ENCODE measurements at regions not wholly inside any gene's neighbourhood (a gene's known extent, or its start where the extent isn't known, plus 50 kb on each side); places are given as distances from the start of the nearest gene placed in this dataset.

DNA sequence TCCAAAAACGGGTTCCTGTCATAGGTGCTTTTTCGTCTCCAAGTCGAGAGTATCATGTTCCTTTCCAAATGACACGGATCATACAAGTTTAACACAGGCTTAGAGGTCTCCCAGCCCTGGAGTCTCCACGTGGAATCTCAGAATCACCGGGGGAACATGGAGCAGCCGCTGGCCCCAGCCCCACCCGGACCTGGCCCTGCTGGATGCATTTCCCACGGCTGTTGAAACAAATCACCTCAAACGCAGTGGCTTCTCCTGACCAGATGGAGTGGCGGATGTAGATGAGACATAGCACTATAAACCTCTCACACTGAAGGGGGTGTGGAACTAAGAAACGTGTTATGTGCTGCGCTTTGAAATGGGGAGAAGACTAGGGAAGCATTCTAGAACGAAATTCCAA is 70.0 kb upstream of the FRMD1 start:
- Histone ChIP-seq H3K27me3 (ENCODE audit: control insufficient read depth in 1 of 2, insufficient read depth in 2 of 2, low read length in 2 of 2) (peaks cover 0 to 2% of the 10 kb centered on the region in 2 donors), H3K36me3 (ENCODE audit: control insufficient read depth in 1 of 2, insufficient read depth in 2 of 2, low read length in 2 of 2) (no peaks in the 10 kb centered on the region), H3K4me3 (ENCODE audit: low read depth in 1 of 2, low read length in 2 of 2) (no peak overlapping the region), H3K9ac (ENCODE audit: low read depth in 1 of 2, low read length in 2 of 2) (no peak overlapping the region), H3K27ac (ENCODE audit: low read depth, low read length) (no peak overlapping the region), H3K4me1 (ENCODE audit: control insufficient read depth in 1 of 2, insufficient read depth in 2 of 2, low read length in 2 of 2) (peaks cover 7 to 8% of the 10 kb centered on the region in 2 donors), H3K9me3 (ENCODE audit: control insufficient read depth in 1 of 2, low read length in 2 of 2) (no peaks in the 10 kb centered on the region)

DNA sequence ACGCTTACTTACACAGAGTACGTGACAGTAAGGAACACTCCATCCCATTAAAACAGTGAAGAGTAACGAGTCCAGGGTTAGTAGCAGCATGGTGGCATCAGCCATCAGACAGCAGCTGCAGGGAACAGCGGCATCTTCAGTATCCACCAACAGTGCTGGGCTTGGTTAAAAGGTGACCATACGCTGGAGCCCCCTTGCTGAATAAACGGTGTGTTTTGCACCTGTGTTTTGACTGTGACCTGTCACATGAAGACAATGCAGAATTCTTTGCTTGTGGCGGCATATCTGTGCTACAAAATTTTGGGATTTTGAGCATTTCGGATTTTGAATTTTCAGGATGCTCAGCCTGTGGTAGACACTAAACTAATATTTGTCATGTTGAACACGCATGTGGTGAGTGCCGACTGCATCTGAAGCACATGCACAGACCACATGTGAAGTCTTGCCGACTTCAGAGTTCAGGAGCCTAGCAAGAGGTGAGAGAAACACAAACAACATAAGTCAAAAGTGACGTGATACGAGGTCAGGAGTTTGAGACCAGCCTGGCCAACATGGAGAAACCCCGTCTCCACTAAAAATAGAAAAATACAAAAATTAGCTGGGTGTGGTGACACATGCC is 69.3 kb upstream of the FRMD1 start:
- Histone ChIP-seq H3K27me3 (ENCODE audit: control insufficient read depth in 1 of 2, insufficient read depth in 2 of 2, low read length in 2 of 2) (peaks cover 0 to 2% of the 10 kb centered on the region in 2 donors), H3K9ac (ENCODE audit: low read depth in 1 of 2, low read length in 2 of 2) (no peak overlapping the region), H3K27ac (ENCODE audit: low read depth, low read length) (no peak overlapping the region), H3K36me3 (ENCODE audit: control insufficient read depth in 1 of 2, insufficient read depth in 2 of 2, low read length in 2 of 2) (no peaks in the 10 kb centered on the region), H3K4me1 (ENCODE audit: control insufficient read depth in 1 of 2, insufficient read depth in 2 of 2, low read length in 2 of 2) (peaks cover 7 to 8% of the 10 kb centered on the region in 2 donors), H3K4me3 (ENCODE audit: low read depth in 1 of 2, low read length in 2 of 2) (no peak overlapping the region), H3K9me3 (ENCODE audit: control insufficient read depth in 1 of 2, low read length in 2 of 2) (no peaks in the 10 kb centered on the region)

DNA sequence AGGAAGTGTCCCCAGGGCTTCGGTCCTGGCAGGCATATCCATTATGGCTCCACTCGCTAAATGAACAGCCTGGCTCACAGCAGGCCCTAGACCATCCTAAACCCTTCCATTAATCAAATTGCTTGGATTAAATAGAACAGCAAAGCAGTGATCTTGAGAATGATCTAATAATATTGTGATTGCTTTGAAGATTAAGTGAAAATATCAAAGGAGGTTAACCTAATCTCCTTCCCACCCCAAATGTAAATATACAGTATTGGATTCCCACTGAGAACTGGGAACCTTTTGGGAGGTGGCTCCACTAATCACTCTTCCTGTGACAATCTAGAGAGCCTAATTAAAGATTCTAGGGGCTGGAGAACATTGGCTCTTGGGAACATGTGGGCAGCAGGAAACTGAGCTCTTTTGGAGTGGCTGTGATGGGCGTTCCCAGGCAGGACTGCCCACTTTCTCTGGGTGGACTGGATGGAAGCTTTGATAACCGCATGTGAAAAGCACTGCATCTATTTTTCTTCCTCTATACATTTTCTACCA is 68.3 kb upstream of the FRMD1 start:
- no peaks in the 10 kb centered on the region for H3K36me3 ChIP-seq (ENCODE audit: control insufficient read depth in 1 of 2, insufficient read depth in 2 of 2, low read length in 2 of 2)
- no peak overlapping the region for H3K4me3 ChIP-seq (ENCODE audit: low read depth in 1 of 2, low read length in 2 of 2)
- H3K9ac ChIP-seq (ENCODE audit: low read depth in 1 of 2, low read length in 2 of 2), result no peak overlapping the region
- H3K9me3 ChIP-seq (ENCODE audit: control insufficient read depth in 1 of 2, low read length in 2 of 2), result no peaks in the 10 kb centered on the region
- no peak overlapping the region for H3K27ac ChIP-seq (ENCODE audit: low read depth, low read length)
- peaks cover 0 to 2% of the 10 kb centered on the region in 2 donors for H3K27me3 ChIP-seq (ENCODE audit: control insufficient read depth in 1 of 2, insufficient read depth in 2 of 2, low read length in 2 of 2)
- peaks cover 7 to 8% of the 10 kb centered on the region in 2 donors for H3K4me1 ChIP-seq (ENCODE audit: control insufficient read depth in 1 of 2, insufficient read depth in 2 of 2, low read length in 2 of 2)

- H3K36me3 ChIP-seq (ENCODE audit: control insufficient read depth in 1 of 2, insufficient read depth in 2 of 2, low read length in 2 of 2), result no peaks in the 10 kb centered on the region
- no peaks in the 10 kb centered on the region for H3K9me3 ChIP-seq (ENCODE audit: control insufficient read depth in 1 of 2, low read length in 2 of 2)
- peaks cover 6 to 8% of the 10 kb centered on the region in 2 donors for H3K4me1 ChIP-seq (ENCODE audit: control insufficient read depth in 1 of 2, insufficient read depth in 2 of 2, low read length in 2 of 2)
- H3K27me3 ChIP-seq (ENCODE audit: control insufficient read depth in 1 of 2, insufficient read depth in 2 of 2, low read length in 2 of 2), result peaks cover 0 to 2% of the 10 kb centered on the region in 2 donors
- H3K4me3 ChIP-seq (ENCODE audit: low read depth in 1 of 2, low read length in 2 of 2), result no peak overlapping the region
- no peak overlapping the region for H3K27ac ChIP-seq (ENCODE audit: low read depth, low read length)
- no peak overlapping the region for H3K9ac ChIP-seq (ENCODE audit: low read depth in 1 of 2, low read length in 2 of 2)
Measured at GRCh38 chr6:168145747-168146596, 67.0 kb upstream of the FRMD1 start.

DNA sequence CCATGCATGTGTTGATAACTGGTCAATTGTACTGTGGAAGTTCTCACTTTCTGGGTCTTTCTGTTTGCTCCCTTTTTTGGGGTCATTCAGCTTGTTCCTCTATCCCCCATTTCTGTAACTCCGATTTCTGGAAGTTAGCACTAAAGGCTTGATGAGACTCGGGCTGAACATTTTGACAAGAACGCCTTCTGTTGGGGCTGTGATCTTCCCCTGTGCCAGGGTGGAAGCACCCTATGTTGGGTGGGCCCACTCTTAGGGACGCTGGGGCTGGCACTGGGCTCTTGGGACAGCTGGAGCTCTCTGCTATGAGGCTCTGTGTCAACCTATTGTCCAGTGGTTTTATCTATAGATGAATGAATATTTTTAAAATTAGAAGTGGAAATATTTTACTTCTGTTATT is 60.1 kb upstream of the FRMD1 start:
- H3K27me3 ChIP-seq (ENCODE audit: control insufficient read depth in 1 of 2, insufficient read depth in 2 of 2, low read length in 2 of 2), result no peaks in the 10 kb centered on the region
- no peak overlapping the region for H3K27ac ChIP-seq (ENCODE audit: low read depth, low read length)
- H3K4me3 ChIP-seq (ENCODE audit: low read depth in 1 of 2, low read length in 2 of 2), result no peak overlapping the region
- no peak overlapping the region for H3K9ac ChIP-seq (ENCODE audit: low read depth in 1 of 2, low read length in 2 of 2)
- no peaks in the 10 kb centered on the region for H3K9me3 ChIP-seq (ENCODE audit: control insufficient read depth in 1 of 2, low read length in 2 of 2)
- no peaks in the 10 kb centered on the region for H3K36me3 ChIP-seq (ENCODE audit: control insufficient read depth in 1 of 2, insufficient read depth in 2 of 2, low read length in 2 of 2)
- peaks cover 0 to 3% of the 10 kb centered on the region in 2 donors for H3K4me1 ChIP-seq (ENCODE audit: control insufficient read depth in 1 of 2, insufficient read depth in 2 of 2, low read length in 2 of 2)

DNA sequence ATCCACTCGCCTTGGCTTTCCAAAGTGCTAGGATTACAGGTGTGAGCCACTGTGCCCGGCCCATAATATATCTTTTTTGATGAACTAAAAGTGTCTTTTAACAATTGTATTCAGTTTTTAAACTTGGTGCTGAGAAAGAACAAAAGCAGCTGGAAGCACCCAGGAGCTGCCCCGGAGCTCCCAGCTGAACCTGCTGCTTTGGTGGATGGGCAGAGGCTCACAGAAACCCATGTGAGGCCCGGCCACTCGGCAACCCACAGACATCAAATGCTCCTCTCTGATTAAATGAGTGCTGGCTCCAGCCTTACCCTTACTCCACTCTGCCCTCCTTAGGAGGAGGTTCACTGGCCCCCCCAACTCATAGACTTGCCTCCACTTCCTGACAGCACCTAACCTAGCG is 59.4 kb upstream of the FRMD1 start:
- H3K4me1 ChIP-seq (ENCODE audit: control insufficient read depth in 1 of 2, insufficient read depth in 2 of 2, low read length in 2 of 2), result peaks cover 0 to 3% of the 10 kb centered on the region in 2 donors
- H3K4me3 ChIP-seq (ENCODE audit: low read depth in 1 of 2, low read length in 2 of 2), result no peak overlapping the region
- H3K27me3 ChIP-seq (ENCODE audit: control insufficient read depth in 1 of 2, insufficient read depth in 2 of 2, low read length in 2 of 2), result no peaks in the 10 kb centered on the region
- no peaks in the 10 kb centered on the region for H3K9me3 ChIP-seq (ENCODE audit: control insufficient read depth in 1 of 2, low read length in 2 of 2)
- H3K9ac ChIP-seq (ENCODE audit: low read depth in 1 of 2, low read length in 2 of 2), result no peak overlapping the region
- H3K27ac ChIP-seq (ENCODE audit: low read depth, low read length), result no peak overlapping the region
- no peaks in the 10 kb centered on the region for H3K36me3 ChIP-seq (ENCODE audit: control insufficient read depth in 1 of 2, insufficient read depth in 2 of 2, low read length in 2 of 2)

- Histone ChIP-seq H3K36me3 (ENCODE audit: control insufficient read depth in 1 of 2, insufficient read depth in 2 of 2, low read length in 2 of 2) (no peaks in the 10 kb centered on the region), H3K27ac (ENCODE audit: low read depth, low read length) (no peak overlapping the region), H3K4me1 (ENCODE audit: control insufficient read depth in 1 of 2, insufficient read depth in 2 of 2, low read length in 2 of 2) (peaks cover 5 to 11% of the 10 kb centered on the region in 2 donors), H3K4me3 (ENCODE audit: low read depth in 1 of 2, low read length in 2 of 2) (no peak overlapping the region), H3K9ac (ENCODE audit: low read depth in 1 of 2, low read length in 2 of 2) (no peak overlapping the region), H3K9me3 (ENCODE audit: control insufficient read depth in 1 of 2, low read length in 2 of 2) (no peaks in the 10 kb centered on the region), H3K27me3 (ENCODE audit: control insufficient read depth in 1 of 2, insufficient read depth in 2 of 2, low read length in 2 of 2) (peaks cover 3 to 7% of the 10 kb centered on the region in 2 donors)
Measured at GRCh38 chr6:168137024-168137423, 58.0 kb upstream of the FRMD1 start.

DNA sequence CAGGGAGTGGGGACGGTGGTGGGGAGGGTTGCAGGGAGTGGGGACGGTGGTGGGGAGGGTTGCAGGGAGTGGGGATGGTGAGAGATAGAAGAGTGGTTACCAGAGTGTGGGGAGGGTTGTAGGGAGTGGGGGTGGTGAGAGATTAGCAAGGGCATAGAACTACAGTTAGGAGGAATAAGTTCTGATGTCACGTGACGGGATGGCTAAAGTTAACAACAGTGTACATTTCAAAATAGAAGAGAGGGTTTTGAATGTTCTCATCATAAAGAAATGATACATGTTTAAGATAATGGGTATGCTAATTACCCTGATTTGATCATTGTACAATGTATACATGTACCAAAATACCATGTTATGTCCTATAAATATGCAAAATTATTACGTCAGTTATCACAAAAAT is 57.6 kb upstream of the FRMD1 start:
- Histone ChIP-seq H3K4me1 (ENCODE audit: control insufficient read depth in 1 of 2, insufficient read depth in 2 of 2, low read length in 2 of 2) (peaks cover 5 to 11% of the 10 kb centered on the region in 2 donors), H3K9ac (ENCODE audit: low read depth in 1 of 2, low read length in 2 of 2) (no peak overlapping the region), H3K4me3 (ENCODE audit: low read depth in 1 of 2, low read length in 2 of 2) (no peak overlapping the region), H3K27ac (ENCODE audit: low read depth, low read length) (no peak overlapping the region), H3K27me3 (ENCODE audit: control insufficient read depth in 1 of 2, insufficient read depth in 2 of 2, low read length in 2 of 2) (peaks cover 3 to 11% of the 10 kb centered on the region in 2 donors), H3K9me3 (ENCODE audit: control insufficient read depth in 1 of 2, low read length in 2 of 2) (no peaks in the 10 kb centered on the region), H3K36me3 (ENCODE audit: control insufficient read depth in 1 of 2, insufficient read depth in 2 of 2, low read length in 2 of 2) (no peaks in the 10 kb centered on the region)

DNA sequence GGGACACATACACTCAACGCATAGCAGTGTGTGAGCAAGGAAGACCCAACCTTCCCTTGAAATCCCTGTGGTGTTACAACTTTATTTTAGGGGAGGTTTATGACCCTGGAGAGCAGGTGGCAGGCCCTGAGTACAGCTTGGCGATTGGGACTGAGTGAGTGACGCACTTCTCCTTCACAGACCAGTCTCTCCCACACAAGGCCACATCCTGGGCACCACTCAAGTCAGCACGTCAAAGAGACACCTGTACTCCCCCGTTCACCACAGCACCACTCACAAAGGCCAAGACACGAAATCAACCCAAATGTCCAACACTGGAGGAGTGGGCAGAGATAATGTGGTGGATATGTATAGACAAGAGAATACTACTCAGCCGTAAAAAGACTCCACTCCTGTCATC is 57.0 kb upstream of the FRMD1 start:
- H3K9me3 ChIP-seq (ENCODE audit: control insufficient read depth in 1 of 2, low read length in 2 of 2), result no peaks in the 10 kb centered on the region
- no peak overlapping the region for H3K9ac ChIP-seq (ENCODE audit: low read depth in 1 of 2, low read length in 2 of 2)
- H3K27ac ChIP-seq (ENCODE audit: low read depth, low read length), result no peak overlapping the region
- peaks cover 3 to 13% of the 10 kb centered on the region in 2 donors for H3K27me3 ChIP-seq (ENCODE audit: control insufficient read depth in 1 of 2, insufficient read depth in 2 of 2, low read length in 2 of 2)
- H3K4me1 ChIP-seq (ENCODE audit: control insufficient read depth in 1 of 2, insufficient read depth in 2 of 2, low read length in 2 of 2), result peaks cover 5 to 11% of the 10 kb centered on the region in 2 donors
- H3K36me3 ChIP-seq (ENCODE audit: control insufficient read depth in 1 of 2, insufficient read depth in 2 of 2, low read length in 2 of 2), result no peaks in the 10 kb centered on the region
- no peak overlapping the region for H3K4me3 ChIP-seq (ENCODE audit: low read depth in 1 of 2, low read length in 2 of 2)

GRCh38 chr6:168134560-168135201 is 55.7 kb upstream of the FRMD1 start:
- Histone ChIP-seq H3K36me3 (ENCODE audit: control insufficient read depth in 1 of 2, insufficient read depth in 2 of 2, low read length in 2 of 2) (no peaks in the 10 kb centered on the region), H3K27me3 (ENCODE audit: control insufficient read depth in 1 of 2, insufficient read depth in 2 of 2, low read length in 2 of 2) (peaks cover 3 to 13% of the 10 kb centered on the region in 2 donors), H3K4me1 (ENCODE audit: control insufficient read depth in 1 of 2, insufficient read depth in 2 of 2, low read length in 2 of 2) (peaks cover 5 to 11% of the 10 kb centered on the region in 2 donors), H3K9me3 (ENCODE audit: control insufficient read depth in 1 of 2, low read length in 2 of 2) (no peaks in the 10 kb centered on the region), H3K4me3 (ENCODE audit: low read depth in 1 of 2, low read length in 2 of 2) (no peak overlapping the region), H3K9ac (ENCODE audit: low read depth in 1 of 2, low read length in 2 of 2) (no peak overlapping the region), H3K27ac (ENCODE audit: low read depth, low read length) (no peak overlapping the region)

Data from duodenal mucosa (tissue), 2 donors.